GM10266 (cell line): ENCODE measurements at regions not wholly inside any gene's neighbourhood (a gene's known extent, or its start where the extent isn't known, plus 50 kb on each side); places are given as distances from the start of the nearest gene placed in this dataset.

ENCODE experiments used
- DNase-seq: peaks from one replicate; pipeline ENCODE4 v3.0.0; 2012; ENCODE audit errors: extremely low spot score
- CTCF ChIP-seq: IDR thresholded peaks from 2 replicates; pipeline ENCODE4 v1.5.1; 2012; ENCODE audit warnings: mild to moderate bottlenecking, low read depth; ENCODE audit not compliant: control insufficient read depth, insufficient read depth; ENCODE audit errors: missing control alignments

DNA sequence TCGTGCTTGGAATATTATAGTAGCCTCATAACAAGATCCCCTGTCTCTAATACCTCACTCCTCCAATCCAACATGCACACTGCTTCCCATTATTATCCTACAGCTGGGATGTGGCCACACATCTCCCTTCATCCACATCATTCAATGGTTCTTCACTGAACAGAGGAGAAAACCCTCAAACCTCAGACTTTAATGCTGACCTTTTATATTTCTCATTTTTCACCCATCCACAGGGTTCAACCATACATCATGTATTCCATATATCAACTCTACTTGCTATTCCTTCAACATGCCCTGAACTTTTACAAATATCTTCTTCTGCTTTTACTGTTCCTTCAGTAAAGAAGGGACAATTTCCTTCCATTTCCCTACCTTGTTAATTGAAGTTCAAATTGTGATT lies 396.8 kb downstream of the TLE4 start:
- TF ChIP-seq CTCF, result no peak
- DNase-seq, result no peak

DNA sequence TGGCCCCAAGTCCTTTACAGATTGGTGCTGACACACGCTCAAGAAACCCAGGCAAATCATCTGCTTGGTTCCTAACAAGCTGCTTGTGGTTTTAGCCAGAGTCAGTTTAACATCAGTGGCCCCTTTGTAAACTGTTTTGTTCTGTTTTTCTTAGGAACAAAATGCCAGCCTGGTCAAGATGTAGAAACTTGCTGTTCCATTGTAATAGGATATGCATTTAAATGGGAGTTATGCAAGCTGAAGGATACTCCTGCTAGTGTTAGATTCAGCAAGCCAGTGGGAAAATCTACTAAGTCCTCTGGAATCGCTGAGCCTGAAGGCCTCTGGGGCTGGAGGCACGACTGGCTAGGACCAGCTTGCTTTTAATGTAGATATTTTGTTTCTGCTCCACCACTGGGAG lies 391.1 kb downstream of the TLE4 start:
- DNase-seq, result no peak

DNA sequence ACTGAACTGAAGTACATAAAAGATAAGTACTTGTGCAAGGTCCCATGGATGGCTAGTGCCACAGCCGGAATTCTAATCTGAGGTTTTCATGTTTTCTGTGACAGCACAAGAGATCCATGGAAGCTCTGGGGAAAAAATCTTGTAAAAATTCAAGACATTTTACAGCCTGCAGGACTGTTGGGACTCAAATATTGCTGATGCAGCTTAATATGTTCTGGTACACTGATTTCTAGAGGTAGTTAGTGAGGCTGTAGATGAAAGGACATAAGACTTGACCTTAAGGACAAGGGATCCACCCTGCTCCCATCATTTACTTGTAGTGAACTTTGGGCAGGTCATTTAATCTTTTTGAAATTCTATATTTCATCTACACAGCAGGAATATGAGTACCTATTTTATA lies 390.4 kb downstream of the TLE4 start:
- TF ChIP-seq CTCF, result no peak
- no peak for DNase-seq

More for the DNA sequence above, 391.1 kb downstream of the TLE4 start:
- no peak for TF ChIP-seq CTCF

DNA sequence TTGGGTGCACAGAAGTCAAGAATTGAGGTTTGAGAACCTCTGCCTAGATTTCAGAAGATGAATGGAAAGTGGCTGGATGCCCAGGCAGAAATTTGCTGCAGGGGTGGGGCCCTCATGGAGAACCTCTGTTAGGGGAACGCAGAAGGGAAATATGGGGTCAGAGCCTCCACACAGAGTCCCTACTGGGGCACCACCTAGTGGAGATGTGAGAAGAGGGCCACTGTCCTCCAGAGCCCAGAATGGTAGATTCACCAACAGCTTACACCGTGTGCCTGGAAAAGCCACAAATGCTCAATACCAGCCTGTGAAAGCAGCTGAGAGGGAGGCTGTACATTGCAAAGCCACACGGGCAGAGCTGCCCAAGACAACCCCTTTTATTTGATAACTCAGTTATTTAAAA lies 383.5 kb downstream of the TLE4 start:
- TF ChIP-seq CTCF, result peak; percentile 46
- DNase-seq, result no peak

GRCh38 chr9:79953908-79954307 lies 382.1 kb downstream of the TLE4 start:
- DNase-seq, result no peak
- TF ChIP-seq CTCF, result no peak

DNA sequence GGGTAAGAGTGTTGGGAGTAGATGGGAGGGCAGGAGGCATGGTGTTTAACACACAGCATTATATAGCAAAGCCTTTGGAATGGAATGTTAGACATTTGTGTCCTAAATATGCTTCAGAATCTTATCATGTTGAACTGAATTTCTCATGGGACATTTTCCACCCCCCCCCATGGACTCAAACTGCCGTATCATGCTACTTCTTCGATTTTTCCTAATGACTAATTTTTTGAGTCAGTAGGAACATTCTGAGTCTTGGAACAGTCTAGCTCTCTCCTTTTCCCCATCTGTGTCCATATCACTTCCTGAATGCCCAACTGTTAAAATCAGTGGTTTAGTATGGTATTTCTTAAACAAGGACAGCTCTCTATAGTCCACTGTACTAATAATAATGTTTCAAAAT lies 380.6 kb downstream of the TLE4 start:
- no peak for DNase-seq
- TF ChIP-seq CTCF, result no peak

DNA sequence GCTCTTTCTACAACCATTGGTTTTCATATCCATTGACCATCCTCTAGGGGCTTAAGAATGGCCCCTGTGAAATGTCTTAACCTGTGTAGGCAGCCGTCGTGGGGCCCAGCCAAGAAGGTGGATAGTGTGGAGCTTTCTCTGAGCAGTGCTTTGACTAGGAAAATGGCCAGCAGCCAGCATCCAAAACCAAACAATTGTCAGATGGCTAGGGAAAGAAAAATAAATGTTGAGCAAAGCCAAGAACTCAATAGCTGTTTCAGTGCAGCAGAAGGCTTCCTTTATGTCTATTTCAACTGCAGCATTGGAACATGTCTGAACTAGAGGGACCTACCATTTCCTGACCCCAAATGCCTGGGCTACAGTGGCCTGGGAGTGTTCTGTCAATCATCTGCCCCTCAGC lies 374.9 kb downstream of the TLE4 start:
- no peak for DNase-seq
- no peak for TF ChIP-seq CTCF

DNA sequence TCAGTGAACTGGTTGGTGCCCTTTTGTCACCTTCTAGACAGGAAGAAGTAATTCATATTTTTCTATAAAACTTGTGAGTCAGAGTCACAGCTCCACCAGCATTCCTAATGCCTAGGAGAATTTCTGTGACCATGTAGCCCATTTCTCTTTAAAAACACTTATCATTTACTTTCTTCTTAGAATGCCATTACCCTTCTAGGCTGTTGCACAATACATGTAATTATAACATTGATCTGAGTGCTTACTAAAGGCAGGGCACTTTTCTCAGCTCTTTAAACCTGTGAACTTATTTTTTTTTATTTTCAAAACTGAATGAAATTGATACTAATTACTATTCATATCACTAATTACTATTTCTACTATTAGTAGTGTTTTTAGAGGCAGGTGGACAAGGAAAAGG lies 373.7 kb downstream of the TLE4 start:
- no peak for DNase-seq
- TF ChIP-seq CTCF, result no peak
